MM.1S (cell line): ENCODE measurements at regions not wholly inside any gene's neighbourhood (a gene's known extent, or its start where the extent isn't known, plus 50 kb on each side); places are given as distances from the start of the nearest gene placed in this dataset.

ENCODE experiments used
- CTCF ChIP-seq: fragments of 300-600 bp; sonication (generic); IDR thresholded peaks from 2 replicates; pipeline ENCODE4 v1.5.1; 2016; ENCODE audit warnings: antibody characterized with exemption, low read length, mixed read lengths
- EZH2phosphoT487 ChIP-seq: fragments of 300-600 bp; sonication (generic); IDR thresholded peaks from 2 replicates; pipeline ENCODE4 v1.6.1; 2018; ENCODE audit warnings: antibody characterized with exemption, low read length

GRCh38 chr3:3503411-3503810, 295.8 kb upstream of the LRRN1 start:
- no peak for TF ChIP-seq CTCF
- TF ChIP-seq EZH2phosphoT487 = no peak
